H1 (cell line): ENCODE measurements at regions not wholly inside any gene's neighbourhood (a gene's known extent, or its start where the extent isn't known, plus 50 kb on each side); places are given as distances from the start of the nearest gene placed in this dataset.

Experiments
- CHD7 ChIP-seq: fragments of 300-600 bp; sonication (generic); IDR thresholded peaks from 2 replicates; pipeline ENCODE4 v1.7.1; 2012; ENCODE audit warnings: low read length, moderate library complexity, mild to moderate bottlenecking, inconsistent platforms; ENCODE audit not compliant: insufficient replicate concordance
- EGR1 ChIP-seq: IDR thresholded peaks from 2 replicates; pipeline ENCODE4 v1.6.1; 2011; ENCODE audit warnings: low read depth, low read length, borderline replicate concordance
- KDM1A ChIP-seq: fragments of 200-600, 300-600 bp; sonication (generic); IDR thresholded peaks from 2 replicates; pipeline ENCODE4 v1.7.1; 2016; ENCODE audit warnings: mild to moderate bottlenecking, low read length, borderline replicate concordance
- SP4 ChIP-seq: IDR thresholded peaks from 2 replicates; pipeline ENCODE4 v1.6.1; 2012; ENCODE audit warnings: low read length, inconsistent platforms
- SRF ChIP-seq: IDR thresholded peaks from 2 replicates; pipeline ENCODE4 v1.6.1; 2011; ENCODE audit warnings: mild to moderate bottlenecking, low read depth, low read length, moderate library complexity

GRCh38 chr3:145489011-145489410 is 672.0 kb downstream of the PLOD2 start (continued):
- no peak for TF ChIP-seq CHD7
- TF ChIP-seq EGR1 = no peak
- TF ChIP-seq KDM1A = no peak
- no peak for TF ChIP-seq SP4
- no peak for TF ChIP-seq SRF
